SK-MEL-5 (cell line): ENCODE measurements at regions not wholly inside any gene's neighbourhood (a gene's known extent, or its start where the extent isn't known, plus 50 kb on each side); places are given as distances from the start of the nearest gene placed in this dataset.

ENCODE experiments used
- DNase-seq: peaks from one replicate; pipeline ENCODE4 v3.0.0-alpha.2; 2016; ENCODE audit warnings: low read depth, low spot score
- in situ Hi-C: cut with HindIII; loops from 2 replicates; pipeline ENCODE4 v1.10.0; 2016; ENCODE audit warnings: low sequenced_read_pairs, high pct_unique_total_duplicates, low pct_unique_long_range_greater_than_20kb

DNA sequence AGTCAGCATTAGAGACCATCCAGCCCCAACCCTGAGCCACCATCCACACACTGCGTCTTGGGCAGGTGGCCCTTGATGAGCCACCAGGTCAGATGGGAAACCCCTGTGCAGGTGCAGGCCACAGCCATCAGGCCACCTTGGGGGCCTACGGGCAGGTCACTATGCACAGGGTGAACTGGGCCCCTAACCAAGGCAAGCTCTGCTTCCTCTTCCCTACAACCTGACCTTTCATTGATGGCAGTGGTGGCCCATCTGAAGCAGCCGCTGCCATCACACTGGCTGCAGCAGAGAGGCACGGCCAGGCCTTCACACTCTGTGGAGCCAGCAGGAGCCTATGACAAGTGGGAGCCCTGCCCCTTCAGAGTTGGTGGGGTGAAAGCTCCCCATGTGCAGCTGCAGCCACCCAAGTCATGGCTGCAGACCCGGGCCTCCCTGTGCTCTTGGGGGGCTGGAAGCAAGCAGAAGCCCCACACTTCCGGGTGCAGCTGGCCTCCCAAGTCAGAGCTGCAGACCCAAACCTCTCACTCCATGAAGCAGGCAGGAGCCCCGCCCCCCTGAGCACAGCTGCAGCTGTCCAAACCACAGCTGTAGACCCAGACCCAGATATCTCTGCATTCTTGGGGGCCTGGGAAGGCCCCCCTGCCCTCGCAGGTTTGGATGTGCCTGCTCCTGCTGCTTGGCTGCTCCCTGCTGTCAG, 681.5 kb downstream of the MATN1 start:
- in situ Hi-C loops: no loop called here
- DNase-seq: no peak

GRCh38 chr1:30040081-30041019, 683.0 kb downstream of the MATN1 start:
- in situ Hi-C loops: no loop called here
- no peak for DNase-seq

DNA sequence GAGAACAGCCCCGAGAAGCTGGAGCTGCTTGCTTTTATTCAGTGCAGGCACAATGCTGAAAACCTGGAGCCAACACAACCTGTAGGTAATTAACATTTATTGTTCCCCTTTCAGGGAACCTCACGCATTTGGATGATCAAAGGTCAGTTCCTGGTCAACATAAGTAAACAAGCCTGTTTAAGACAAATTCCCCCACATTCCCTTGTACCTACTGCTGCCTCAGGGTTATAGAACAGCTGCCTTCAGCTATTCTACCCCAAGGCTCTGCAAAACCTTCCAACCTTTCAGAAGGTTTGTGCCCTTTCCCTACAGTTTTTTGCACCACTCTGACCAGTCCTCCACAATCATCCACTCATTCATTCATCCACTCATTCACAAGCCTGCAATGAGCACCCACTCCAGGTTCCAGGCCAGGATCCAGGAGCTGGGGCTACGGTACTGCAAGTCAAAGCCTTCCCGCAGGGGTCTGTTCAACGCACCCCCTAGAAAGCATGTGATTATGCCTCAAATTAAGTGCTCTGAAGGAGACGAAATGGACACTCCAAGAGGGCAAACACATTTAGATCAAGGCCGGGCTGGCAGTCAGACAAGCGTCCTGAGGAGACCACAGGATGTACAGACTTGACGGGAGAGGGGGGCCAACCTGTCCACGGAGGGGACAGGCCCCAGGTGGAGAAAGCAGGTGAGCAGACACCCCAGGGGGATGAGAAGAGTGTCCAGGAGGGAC, 683.9 kb downstream of the MATN1 start:
- in situ Hi-C loops: no loop called here
- DNase-seq: no peak

DNA sequence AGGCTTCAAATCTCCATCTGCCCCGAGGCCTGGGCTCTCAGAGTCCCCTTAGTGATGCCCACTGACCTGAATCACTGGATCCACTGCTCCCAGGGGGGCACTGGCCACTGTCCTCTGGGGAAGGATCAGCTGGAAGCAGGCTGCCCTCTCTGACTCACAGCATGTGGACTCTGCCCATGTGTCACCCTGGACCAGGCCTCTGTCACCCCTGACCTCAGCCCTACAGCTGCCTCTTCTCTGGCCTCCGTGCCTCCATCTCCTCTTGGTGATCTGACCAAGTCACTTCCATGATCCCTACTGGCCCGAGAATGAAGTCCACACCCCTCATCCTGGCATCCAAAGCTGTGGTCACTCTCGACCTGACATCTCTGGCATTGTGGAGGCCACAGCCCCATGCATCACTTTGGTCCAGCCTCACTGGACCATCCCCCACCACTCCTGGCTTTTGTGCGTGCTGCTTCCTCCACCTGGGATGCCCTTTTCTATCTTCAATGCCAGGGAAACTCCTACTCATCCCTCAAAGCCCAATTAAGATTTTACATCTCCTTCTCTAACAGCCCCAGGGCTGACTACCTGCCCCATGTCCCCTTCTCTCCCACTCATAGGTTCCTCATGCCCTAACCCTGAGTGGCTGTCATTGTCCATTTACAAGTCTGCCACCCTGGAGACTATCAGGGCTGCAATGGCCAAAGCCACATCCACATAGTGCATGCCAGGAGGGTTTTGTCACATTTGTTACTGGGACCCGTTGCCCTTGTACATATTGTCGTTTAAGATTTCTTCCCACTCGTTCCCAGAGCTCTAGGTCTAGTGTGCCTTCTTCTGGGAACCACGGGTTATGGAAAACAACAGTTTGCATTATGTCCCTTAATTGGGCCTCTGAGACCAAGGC, 685.0 kb downstream of the MATN1 start:
- DNase-seq: no peak
- in situ Hi-C loops: no loop called here

- in situ Hi-C loops: no loop called here
- no peak for DNase-seq
Observed at GRCh38 chr1:30037251-30038118, 685.9 kb downstream of the MATN1 start.

DNA sequence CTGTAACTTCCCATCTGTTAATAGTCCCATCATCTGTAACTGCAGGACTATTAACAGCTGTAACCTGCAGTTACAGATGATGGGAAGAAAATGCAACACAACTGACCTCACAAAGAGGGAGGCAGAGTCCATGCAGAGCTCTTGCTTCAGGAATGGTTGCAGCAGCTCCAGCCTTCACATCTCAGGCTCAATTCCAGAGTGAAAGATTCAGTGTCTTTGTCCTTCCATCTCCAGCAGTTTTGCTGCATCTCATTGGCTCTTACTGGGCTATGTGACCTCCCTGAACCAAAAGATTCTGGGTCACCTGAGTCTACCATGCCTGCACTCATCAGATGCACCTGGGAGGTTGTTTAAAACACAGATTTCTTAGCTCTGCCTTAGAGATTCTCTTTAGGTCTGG, 686.7 kb downstream of the MATN1 start:
- in situ Hi-C loops: no loop called here
- DNase-seq: no peak

DNA sequence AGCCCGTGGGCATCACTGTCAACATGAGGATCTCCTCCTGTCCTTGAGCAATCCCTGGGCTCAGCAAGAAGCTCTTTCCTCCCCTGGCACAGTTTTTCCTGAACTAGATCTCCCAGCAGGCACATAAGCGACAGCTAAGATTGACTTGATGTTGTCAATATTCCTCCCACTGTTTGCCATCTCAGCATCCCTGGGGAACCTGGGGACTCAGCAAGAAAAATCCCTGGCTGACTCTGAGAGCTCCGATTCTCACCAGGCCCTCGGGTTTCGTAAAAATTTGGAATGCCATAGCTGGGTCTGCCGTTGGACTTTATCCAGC, 687.2 kb downstream of the MATN1 start:
- DNase-seq: no peak
- in situ Hi-C loops: no loop called here

DNA sequence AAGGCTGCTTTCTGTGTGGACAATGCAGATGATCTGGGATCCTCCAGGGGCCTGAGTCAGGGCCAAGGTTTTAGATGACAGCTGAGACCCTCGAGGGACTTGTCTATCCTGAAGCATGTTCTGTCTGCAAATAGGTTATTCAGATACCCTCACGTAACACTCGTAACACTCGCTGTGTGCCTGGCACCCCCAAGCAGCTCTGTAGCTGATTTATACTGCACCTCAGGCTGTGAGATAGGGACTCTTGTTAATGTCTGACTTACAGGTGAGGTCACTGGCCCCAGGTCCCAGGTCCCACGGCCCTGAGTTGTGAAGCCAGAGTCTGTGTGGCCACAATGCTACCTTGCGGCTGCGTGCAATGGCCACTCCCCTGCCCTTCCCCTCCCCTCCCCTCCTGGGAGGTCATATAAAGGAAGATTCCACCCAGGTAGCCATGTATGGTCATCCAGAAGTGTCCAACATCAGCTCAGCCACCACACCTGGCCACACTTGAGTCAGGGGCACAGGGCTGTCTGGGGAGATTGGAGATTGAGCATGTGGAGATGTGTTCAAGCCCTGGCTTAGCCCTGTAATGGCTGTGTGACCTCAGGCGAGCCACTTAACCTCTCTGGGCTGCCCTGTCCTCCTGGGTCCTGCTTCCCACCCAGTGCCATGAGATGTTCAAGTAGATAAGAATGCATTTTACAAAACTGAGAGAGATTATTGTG, 687.7 kb downstream of the MATN1 start:
- DNase-seq: no peak
- in situ Hi-C loops: no loop called here

GRCh38 chr1:30034627-30035521, 688.5 kb downstream of the MATN1 start:
- no peak for DNase-seq
- in situ Hi-C loops: no loop called here

- DNase-seq: no peak
- in situ Hi-C loops: no loop called here
Observed at GRCh38 chr1:30034105-30034626, 689.2 kb downstream of the MATN1 start.

DNA sequence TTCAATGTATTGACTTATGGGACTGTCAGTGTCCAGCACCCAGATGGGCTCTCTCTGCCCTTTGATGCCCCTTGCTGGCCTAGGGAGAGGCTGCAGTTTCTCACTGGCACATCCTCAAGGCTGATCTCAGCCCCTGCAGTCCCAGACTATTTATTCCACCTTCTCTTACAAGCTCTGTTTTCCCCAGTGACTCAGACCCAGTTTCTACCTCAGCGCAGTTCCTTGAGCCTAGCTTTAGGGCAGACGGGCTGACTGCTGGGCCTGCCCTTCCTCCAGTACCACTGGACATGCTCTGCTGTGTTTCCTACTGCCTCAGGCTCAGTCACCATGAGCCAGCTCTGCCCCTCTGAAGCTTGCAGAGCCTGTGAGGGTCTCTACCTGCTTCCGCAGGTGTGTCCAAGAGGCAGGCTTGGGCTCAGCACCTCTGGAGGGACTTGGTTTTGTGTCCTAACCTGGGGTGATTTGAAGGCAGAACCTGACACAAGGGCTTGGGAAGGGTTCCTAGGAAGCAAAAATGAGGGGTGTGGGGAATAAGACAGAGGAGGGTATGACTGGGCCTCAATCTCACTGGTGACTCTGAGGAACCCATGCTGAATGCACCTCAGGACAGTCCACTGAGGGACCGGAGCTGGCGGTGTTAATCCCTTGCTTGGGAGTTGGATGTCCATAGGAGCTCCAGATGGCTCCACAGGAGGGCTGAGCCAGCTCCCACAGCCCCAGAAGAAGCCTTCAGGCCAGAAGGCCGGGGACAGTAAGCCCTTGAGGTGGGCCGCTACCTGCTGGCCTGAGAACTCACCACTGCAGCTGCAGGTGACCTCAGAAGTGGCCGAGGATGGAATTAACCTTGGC, 689.9 kb downstream of the MATN1 start:
- in situ Hi-C loops: no loop called here

DNA sequence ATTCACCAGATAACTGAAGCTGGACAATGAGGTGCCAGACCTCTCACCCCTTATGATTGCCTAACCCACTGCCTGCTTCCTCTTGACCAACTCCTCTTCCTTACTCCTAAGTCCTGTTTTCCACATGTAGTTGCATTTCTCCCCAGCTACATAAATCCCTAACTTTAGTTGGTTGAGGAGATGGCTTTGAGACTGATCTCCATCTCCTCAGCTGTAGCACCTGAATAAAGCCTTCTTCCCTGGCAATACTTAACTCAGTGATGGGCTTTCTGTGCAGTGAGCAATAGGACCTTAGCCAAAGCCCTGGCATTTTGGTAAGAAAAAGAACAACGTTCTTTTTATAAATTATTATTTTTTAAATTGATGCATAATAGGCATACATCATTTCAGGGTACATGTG, 691.1 kb downstream of the MATN1 start:
- in situ Hi-C loops: no loop called here
- no peak for DNase-seq

More for the DNA sequence above, 689.9 kb downstream of the MATN1 start:
- no peak for DNase-seq

GRCh38 chr1:30029677-30030076, 693.7 kb downstream of the MATN1 start:
- no peak for DNase-seq
- in situ Hi-C loops: no loop called here

GRCh38 chr1:30028939-30029338, 694.4 kb downstream of the MATN1 start:
- in situ Hi-C loops: no loop called here

More at GRCh38 chr1:30028939-30029338, 694.4 kb downstream of the MATN1 start:
- no peak for DNase-seq
